ENCODE measurements at regions not wholly inside any gene's neighbourhood (a gene's known extent, or its start where the extent isn't known, plus 50 kb on each side); places are given as distances from the start of the nearest gene placed in this dataset.

DNA sequence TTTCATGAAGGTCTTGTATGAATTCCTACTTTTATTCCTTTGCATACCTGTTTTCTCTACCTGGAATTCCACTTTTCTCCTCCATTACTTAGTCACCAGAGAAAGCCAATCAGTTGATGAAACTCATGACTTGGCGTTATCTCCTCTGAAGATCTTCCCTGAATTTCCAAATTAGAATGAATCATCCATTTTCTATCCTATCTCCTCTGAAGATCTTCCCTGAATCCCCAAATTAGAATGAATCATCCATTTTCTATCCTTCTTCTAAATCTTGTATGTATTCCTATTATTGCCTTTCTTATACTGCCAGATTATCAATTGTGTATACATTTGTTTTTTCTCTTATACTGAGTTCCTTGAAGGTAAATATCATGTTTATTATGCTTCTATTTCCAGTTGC, 440.4 kb downstream of the CCDC85A start:
- no peak for DNase-seq

DNA sequence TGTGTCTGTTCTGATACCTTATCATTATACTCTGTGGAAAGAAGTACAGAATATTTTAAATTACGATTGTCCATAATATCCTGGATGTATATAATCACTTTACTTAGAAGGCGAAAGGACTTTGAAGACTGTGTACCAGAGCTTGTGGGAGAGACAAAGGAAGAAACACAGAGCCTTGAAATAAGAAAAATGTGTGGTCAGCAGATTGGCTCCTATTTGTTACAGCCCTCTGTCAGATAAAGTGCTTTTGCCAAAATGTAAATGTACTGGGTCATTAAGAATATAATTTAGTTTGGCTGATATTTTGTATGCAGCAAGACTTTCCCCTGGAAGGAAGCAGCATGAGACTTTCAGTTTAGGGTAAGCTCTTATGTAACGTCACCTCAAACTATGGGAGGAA, 443.1 kb downstream of the CCDC85A start:
- DNase-seq = no peak

DNA sequence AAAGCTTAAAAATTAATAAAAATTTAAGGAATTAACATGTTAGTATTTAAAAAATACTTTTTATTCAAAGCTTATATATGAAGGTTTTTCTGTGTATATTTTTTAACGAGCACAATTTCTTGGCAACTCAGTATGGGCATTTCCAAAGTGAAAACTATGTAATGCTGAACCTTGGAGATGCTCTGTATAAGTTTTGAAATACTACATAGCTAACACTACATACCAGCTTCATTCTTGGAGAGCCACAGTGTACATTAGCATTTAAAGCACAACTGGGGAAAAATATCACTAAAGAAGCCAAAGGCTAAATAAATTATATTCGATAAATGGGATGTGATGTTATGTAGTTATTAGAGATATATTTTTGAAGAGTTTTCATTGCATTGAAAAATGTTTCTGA, 446.5 kb downstream of the CCDC85A start:
- DNase-seq = no peak

DNA sequence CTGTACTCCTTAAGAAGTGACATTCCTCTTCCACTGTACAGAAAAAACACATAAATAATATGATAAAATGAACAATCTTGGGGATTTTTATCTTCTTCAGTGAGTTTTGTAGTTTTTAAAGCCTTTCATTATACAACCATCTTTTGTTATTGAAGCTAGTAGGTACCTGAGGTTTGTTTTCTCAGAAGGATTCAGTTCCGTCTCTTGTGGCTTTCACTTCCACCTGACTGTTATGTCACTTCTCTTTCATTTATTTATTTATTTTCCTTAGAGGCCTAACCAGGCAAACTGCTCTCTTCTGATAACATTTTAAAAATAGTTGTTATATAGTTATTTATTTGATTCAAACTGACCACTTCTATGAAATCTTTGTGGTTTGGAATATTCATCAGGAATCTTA, 464.2 kb downstream of the CCDC85A start:
- no peak for DNase-seq

DNA sequence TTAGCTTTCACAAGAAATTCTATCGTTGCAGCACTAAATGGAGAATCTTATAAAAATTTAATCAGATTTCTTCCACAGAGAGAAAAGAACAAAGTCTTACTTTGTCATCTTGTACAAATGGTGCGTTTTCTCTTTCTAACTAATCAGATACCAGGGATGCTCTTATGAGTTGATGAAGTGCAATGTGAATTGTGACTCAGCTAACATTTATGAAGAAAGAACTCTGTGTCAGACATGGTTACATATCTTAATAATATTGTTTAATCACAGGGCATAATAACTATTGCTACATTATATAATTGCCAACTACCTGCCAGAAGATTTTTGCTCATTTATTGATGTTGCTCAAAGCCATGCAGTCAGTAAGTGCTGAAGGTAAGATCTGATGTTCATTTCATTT, 465.0 kb downstream of the CCDC85A start:
- DNase-seq = no peak

DNA sequence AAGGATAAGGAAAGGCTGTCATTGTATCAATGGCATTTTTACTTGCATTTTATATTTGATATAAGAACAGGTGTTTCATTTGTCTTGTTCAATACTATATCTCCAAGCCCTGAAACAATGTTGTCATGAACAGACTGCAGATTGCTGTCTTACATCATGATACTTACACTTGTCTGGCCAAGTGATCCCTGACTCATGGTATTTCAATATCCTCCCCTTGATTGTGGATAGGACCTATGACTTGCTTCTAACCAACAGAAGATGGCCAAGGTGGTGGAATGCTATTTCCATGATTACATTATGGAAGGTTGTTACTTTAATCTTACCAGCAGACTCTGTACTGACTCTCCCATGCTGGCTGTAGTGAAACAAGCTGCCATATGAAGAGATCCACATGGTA, 471.1 kb downstream of the CCDC85A start:
- no peak for DNase-seq

DNA sequence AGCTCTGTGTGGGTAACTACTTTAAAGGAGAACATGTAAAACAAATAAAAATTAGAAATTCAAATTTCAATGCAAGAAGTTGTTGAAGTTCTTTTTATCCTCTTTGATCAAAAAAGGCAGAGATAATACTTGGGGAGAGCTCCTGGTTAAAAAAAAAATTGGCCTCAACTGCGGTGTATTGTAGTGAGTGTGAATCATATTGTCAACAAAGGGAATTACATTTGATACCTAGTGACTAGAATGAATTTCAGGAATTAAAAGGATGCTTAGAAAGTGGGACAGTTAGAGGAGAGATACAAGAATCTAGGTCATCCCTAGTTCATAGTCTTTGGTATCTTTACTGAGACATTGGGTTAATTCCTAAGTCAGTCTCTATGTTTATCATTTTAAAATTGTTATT, 473.0 kb downstream of the CCDC85A start:
- no peak for DNase-seq

DNA sequence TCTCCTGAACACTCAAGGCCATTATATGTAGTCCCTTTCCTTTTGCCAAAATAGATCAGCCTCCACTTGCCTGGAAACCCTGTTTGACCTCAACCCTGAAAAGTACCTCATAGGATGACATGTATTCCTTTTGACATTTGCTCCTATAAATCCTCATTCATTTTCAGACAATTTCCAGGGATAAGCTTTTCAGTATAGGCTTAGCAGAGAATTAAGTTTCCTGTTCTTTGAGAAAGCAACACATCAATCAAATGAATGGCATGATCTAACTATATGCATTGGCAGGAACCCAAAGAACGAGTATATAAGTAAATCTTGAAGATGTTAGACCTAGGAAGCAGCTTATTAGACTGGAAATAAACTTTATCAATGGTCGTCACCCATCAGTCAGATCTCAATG, 483.0 kb downstream of the CCDC85A start:
- no peak for DNase-seq

DNA sequence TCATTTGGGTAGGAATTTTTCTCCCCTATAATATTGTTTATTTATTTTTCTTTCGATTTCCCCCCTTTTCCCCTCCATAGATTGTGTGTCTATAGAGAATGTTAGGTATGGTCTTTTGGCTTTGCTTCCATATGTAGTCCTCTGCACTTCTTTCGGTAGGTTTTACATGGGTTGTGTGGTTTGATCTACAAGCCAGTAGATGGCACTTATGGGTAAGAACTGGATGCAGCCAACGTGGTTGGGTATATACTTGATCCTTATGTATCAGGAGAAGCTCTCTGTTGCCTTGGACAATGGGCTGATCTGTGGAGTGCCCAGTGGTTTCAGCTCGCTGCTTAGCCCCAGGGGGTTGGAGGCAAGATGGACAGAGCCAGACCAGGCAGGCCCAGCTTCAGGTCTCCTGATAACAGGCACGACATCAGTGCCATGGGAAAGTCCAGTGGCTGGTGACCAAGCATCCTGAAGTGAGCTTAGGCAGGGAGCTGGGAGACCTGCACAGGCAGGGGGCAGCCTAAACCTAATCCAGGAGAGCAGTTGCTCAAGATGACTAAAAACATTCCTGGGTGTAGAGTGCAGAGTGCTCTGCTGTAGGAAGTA, 488.3 kb downstream of the CCDC85A start:
- no peak for DNase-seq

DNA sequence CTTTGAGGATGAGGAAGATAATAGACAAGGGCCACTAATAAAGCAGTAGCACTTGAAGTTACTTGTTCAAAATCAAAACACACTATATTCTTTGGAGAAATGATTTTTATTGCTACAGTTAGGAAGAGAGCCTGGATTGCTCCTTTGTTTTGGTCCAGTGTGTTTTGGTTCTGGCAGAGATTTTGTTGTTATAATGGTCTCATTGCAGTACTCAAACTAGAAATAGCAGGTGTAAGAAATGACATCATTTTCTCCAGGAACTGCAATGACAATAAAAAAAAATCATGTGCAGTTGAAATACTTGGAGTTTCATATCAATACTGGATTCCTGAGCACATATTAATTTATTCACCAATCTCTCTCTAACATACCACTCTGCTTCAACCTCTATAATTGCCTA, 490.3 kb downstream of the CCDC85A start:
- no peak for DNase-seq

DNA sequence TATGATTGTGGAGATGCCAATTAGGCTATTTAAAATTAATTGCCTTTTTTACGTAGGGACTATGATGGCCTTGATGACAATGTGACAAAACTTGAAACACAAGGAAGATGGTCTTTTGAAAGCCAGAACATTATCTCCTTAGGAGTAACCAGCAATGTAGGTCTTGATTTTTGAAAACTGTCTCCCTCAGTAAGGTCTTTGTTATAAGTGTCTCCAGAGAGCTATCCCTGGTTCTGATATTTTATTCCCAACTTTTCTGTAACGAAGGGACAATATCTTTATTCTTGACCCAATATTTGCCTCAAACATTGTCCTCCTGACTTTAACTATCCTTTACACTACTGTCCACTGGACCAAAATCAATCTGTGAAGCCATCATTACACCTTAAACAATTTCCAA, 493.2 kb downstream of the CCDC85A start:
- DNase-seq = no peak

DNA sequence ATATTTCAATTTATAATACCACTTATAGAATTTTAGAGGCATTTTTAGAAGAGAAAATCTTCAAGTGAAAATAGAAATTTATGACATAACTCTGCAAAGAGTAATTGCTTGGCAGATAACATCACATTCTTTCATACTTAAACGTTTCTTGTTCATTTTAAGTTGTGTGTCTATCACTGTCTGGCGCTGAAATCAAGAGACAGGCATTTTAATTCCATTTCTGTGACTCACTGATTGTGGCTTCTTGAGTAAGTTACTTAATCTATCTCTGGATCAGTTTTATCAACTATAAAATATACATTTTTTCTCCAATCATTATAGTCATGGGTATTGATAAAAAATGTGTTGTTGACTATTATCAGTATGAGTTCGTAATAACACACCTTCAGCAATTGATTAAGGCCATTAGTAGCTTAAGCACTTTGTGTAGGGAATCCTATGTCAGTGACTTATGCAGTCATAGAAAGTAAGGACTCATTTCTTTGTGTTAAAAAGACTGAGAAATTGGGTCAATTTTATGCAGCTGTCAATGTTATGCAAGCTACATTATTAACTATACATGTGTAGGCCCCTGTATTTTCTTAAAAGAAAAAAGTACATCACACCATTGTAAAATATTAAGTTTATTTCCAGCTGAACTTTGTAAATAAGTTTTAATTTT, 497.3 kb downstream of the CCDC85A start:
- no peak for DNase-seq

DNA sequence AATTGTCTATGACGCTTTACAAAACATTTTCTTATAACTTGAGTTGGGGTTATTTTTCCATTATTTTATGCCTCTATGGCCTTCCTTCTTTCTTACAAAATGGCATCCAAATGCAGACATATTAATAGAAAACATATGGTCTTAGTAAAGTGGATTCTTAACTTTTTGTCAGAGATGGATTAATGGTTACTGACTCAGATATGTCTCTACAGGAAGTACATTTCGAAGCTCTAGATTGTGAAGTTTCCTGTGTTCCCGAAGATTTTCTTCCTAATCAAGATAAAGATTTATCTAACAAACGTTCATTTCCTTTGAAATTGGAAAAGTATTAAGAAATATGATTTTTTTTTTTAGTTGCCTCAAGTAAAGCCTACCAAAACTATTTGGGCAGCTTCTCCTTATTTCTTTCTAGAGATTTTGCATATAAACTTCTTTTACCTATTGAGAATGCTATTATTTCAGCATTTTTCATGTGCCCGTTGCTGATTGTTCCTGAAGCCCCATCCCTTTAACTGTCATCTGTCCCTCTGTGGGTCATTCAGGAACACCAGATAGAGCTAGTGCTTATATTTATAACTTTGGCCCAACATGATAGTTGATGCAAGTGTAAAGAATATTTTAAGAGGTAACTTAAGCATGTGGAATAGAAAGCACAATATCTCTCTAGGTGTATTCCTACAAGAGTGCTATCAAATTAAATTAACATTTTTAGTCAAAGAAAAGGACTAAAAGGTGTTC, 498.0 kb downstream of the CCDC85A start:
- no peak for DNase-seq

DNA sequence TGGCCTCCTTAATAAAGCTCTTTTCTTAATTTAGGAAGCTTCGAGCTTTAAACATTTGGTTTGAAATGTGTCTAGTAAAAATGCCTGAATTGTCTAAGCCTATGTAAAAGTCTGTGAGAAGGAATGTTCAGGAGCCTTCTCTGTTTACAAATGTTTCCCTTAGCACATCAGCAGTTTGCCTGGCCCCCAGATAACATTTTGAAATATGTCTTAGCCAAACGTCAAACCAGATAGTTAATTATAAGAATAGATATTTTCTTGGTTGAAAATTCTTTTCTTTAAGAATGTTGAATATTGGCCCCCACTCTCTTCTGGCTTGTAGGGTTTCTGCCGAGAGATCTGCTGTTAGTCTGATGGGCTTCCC, 498.6 kb downstream of the CCDC85A start:
- DNase-seq = no peak

DNA sequence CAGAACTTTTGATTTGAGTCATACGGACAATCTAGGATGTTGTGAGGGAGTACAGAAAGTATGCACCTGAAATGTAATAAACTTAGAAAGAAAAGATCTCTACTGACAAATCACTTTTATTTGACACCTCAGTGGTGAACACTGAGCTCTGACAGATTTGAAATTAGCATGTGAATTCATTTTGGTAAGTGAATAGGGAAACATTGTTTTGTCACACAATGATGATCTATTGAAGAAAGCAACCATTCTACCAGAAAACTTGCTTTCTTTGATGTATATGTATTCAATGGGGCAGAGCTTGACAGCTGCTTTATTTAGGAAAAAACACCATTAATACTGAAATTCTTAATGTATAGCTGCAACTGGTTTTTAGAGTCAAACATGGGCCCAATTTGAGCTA, 500.5 kb downstream of the CCDC85A start:
- DNase-seq = no peak

DNA sequence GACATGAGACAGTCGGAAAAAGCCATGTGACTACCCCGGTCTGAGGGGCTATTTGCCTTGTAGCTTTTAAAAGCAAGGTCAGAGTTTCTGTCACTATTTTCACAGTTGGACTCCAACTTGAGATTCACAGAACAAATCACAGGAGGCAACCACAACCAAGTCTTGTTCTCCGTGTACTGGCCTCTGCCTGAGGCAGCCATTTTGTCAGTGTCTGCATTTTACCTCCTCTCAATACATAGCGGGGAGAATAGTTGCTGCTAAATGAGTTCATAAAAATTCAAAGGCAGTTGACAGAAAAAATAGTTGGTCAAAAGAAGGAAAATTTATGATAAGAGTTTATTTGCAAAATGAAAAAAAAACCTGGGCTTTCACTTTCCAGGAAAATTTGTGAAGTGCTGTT, 501.4 kb downstream of the CCDC85A start:
- DNase-seq = no peak

DNA sequence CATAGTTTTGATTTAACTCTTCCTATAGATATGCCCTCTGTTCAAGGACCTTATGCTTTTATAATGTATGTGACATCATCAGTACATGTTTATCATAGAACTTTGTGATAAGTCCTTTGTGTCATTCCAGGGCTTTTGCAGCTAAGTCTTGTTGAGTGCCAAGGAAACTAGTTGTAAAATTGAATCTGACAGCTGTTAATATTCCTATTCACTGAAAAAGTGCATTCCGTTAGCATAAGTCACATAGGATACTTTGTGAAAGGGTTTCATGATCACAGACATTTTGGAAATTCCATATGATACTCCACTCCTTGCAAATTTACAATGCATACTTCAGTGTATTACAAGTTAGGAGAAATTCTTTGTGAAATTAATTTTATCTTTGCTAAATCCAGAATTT, 503.4 kb downstream of the CCDC85A start:
- no peak for DNase-seq

DNA sequence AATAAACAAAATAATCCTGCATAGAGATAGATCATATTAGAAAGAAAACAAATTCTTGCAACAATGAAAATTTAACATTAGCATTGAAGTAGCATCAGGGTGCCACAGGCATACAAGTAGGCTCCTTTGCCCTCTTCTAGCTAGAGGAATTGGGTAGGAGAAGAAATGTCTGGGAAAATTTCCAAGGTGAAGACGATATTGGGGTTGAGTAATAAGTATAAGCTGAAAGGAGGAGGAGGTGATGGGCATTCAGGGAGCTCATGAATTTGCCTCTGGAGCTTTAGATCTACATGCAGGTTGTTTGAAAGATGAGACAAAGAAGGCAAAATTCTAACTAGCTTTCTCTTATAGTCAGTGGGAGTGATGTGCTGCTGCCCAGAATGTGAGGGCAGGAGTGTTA, 504.9 kb downstream of the CCDC85A start:
- no peak for DNase-seq

DNA sequence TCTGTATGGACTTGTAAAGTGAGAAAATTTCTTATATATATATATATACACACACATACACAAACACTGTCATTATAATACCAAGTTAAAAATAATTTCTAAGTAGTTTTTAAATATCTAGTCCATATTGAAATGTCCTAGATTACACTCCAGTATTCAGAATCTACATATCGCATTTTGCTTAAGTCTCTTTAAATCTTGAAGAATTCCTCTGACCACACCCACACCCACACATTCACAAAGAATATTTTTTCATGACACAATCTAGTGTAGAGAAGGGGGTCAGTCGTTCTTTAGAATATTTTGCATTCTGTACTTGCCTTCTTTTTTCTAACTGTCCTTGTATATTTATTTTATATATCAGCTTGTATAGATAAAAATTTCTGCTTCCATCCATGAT, 509.7 kb downstream of the CCDC85A start:
- DNase-seq = no peak

DNA sequence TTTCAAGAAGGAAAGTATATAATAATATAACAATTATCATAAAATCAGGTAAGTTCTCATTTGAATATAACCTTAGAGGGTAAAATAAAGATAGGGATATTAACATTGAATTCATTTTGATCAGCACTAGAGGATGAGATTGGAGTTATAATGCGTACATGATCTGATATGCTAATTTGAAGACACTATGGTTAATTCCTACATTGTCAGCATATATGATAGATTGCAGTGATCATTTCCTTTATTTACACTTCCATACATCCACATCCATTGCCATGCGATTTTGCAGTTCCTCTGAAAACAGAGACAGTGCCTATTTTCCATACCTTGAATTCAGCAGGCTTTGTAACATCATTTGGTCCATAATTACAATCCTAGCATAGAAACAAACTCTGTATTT, 519.2 kb downstream of the CCDC85A start:
- no peak for DNase-seq

DNA sequence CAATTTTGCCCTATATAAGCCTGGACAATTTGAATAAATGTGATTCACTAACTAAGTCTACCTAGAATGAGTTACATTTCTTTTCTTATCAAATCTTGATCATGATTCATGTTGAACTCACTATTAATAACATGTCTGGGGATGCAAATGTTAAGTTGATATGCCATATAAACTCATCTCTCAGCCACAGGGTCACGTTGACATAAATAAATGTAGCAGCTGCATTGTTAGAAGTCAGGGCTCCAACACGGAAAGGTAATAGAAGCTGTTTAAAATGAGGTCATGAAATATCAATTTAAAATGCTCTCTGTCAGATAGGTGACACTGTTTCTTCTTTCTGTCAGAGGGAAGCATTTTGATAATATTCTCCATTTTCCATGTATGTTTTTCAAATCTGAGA, 521.9 kb downstream of the CCDC85A start:
- DNase-seq = no peak

DNA sequence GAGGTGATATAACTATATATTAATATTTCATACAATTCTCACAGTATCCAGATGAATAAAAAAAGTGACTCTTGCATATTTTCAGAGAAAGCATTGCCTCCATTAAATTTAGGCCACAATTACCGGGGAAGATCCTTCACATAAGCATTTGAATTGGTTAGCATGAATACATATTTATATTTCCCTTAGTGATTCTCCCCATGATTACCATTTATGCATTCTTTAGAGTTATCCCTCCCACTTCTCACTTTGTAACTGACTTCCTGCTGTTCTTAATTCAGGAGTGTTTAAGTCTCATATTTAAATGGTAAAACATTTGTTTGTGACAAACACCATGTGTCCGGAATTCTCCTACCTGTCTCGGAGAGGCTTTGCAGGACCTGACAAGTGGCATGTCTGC, 523.4 kb downstream of the CCDC85A start:
- DNase-seq = no peak

DNA sequence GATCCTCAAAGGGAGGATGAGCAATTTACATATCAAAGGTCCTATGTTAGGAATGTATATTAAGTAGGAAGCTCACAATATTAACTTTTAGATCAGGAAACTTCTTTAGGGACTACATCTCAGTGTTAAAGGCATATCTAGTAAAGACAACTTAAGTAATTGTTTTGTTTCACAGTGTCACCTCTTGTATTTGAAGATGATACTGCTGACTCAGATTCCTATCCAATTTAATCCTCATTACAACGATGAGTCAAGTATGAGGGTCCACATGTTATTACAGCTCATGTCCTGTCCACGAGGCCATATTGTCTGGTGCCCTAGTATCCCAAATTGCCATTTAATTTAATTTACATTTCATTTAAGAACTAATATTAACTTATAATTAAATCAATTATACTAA, 523.9 kb downstream of the CCDC85A start:
- DNase-seq = no peak

DNA sequence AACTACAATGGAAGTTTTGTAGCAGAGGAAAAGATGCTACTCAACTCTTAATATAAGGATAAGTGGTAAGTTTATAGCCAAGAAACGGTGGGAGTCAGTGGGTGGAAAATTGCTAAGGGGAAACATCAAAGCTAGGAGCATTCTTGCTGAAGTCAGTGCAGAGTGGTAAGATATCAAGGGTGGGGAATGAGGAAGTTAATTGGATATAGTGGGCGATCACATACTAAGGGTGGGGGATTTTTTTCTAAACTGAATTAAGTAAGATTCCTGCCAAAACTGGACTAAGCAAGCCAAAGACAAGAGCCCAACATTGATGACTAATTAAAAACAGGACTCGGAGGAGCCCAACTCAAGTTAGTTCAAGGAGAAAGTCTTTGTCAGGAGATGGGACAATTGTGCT, 525.4 kb downstream of the CCDC85A start:
- DNase-seq = no peak

DNA sequence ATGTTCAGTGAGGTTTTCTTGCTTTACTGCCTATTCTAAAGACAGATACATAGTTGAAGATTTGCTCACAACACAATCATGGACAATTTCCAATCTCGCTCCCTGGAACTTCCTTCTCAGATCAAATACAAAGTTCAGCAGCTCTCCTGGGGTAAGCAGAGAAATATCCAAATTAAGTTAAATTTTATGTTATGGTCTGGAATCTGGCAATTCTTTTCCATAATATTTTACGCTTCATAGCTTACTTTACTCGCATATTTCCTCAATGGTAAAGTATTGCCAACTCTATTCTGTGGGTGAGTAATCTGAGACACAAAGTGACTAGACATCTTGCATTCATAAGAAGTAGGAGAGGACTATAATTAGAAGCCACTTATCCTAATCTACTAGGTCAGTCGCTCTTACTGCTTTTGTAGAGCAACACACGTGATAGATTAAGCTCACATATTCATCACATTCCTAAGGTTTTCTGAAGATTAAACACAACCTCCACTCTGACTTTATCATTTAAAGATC, 529.4 kb downstream of the CCDC85A start:
- no peak for DNase-seq
